Left renal cortex interstitium (tissue), 4 donors: ENCODE measurements at regions not wholly inside any gene's neighbourhood (a gene's known extent, or its start where the extent isn't known, plus 50 kb on each side); places are given as distances from the start of the nearest gene placed in this dataset.

ENCODE experiments used
- DNase-seq, 4 donors: peaks; one replicate each; pipeline ENCODE4 v3.0.0-alpha.2; 2013; ENCODE audit warnings: low read depth in 4 of 4, low spot score in 2 of 4, missing footprints in 1 of 4

DNA sequence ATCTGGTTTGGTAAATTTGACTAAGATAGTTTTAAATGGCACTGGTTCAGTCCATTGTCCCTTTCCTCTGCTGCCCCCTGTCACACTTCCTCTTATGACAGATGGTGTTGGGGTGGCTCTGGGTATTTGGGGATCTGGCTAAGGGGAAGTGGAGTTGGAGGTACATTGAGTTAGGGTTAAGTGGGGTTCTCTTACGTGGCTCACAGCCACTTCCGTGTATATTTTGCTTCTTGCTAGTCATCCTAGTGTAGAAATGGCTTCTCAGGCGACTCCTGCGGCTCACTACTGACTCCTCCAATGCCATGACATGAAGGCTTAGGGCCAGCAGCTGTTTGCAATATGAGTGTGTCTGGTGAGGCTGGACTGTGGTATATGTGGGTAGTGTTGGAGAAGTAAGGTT is 187.0 kb downstream of the HAUS1 start:
- no peak for DNase-seq

DNA sequence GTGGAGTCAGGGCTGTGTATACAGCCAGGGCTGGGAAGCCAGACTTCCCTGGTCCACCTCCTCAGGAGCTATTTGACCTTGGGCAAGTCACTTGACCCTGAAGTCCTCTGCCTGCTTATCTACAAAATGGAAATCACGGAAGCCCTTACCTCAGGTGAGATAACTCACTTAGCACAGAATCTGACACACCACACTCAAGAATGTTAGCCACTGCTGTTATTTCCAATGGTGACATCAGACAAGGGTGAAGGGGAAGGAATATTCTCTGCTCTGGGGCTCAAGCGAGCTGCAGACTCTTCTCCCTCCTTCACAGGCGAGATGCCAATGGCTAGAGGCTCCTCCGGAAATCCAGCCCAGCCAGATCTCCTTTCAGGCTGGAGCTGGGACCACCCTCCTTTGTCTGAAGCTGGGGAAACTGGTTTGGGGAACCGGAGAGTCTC is 189.6 kb downstream of the HAUS1 start:
- DNase-seq, result no peak

DNA sequence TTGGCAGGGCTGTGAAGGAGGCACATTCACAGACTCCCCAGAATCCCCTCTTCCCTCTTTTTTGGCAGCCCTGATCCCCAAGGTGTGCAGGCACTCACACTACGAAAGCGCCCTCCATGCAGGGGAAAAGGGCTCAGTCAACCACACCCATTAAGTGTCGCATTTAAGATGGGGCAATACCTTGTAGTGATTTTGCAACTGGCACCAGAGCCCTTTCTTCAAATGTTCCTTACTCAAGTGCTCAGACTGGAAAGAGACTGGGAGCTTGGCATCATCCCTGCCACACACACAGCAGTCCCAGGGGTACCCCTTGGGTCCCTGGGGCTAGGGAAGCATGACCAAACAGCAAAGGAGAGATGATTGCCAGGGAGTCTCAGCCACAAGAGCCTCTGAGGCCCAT is 190.1 kb downstream of the HAUS1 start:
- DNase-seq, result no peak

DNA sequence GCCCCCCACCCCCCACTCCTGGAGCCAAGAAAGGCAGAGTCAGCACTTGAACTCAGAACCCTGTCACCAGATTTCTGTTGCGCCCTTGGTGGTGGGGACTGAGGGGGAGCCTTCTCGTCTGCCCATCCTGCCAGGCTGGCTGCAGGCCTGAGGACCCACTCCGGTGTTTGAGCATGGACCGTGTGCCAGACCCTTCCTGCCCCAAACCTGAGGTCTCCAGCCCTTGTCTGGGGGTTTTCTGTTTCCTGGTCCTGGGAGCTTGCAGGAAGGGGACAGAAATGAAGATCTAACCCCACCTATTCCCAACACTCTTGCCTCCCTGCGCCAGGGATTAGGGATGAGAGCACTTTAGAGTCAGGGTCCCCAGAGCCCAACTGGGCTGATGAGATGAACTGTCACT is 190.6 kb downstream of the HAUS1 start:
- no peak for DNase-seq

DNA sequence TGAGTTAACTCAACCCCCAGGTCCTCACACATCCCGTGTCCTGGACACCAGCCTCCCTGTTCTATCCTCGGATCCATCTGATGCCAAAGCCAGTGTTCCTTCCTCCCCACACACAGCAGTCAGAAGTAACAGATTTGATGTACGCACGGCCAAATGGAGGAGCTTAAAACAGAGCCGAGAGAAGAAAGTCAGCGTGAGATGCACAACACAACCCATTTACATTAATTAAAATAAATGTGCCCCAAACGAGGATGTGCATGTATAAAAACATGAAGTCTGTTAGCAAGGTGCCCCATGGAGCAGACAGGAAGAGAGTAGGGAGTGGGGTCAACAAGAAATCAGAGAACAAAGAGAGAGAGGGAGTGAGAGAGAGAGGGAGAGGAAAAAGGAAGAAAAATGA is 191.2 kb downstream of the HAUS1 start:
- no peak for DNase-seq

DNA sequence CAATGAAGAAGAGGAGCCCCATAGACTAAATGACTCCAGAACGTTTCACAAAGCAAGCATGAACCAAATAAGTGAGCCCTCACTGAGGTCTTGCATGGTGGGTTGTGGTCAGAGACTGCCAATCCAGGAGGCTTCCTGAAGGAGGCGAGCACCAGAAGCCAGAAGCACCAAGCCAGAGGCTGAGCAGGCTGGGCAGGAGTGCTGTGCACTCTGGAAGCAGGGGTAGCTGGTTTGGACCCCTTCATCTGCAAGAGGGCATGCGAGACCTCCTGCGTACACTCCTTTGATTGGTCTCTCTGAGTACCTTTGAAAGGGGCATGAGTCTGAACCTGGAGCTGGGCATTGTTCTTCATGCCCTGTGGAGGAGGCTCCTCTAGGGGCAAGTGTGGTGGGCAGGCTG is 192.5 kb downstream of the HAUS1 start:
- no peak for DNase-seq

DNA sequence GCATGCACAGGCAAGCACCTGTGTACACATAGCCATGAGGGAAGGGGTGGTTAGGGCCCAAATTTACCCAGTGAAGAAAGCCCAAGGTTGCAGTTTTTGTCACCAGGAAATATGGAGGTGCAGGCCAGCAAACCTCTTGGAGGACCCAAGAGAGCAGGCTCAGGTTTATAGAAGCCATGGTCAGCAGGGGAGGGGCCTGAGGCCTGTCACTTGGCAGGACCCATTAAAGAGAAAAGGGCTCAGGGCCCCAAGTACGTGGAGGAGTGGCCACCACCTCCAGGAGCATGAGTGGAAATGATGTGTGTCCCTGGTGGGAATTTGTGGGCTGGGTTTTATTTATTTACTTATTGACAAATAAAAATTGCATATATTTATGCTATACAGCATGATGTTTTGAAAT is 192.9 kb downstream of the HAUS1 start:
- no peak for DNase-seq

DNA sequence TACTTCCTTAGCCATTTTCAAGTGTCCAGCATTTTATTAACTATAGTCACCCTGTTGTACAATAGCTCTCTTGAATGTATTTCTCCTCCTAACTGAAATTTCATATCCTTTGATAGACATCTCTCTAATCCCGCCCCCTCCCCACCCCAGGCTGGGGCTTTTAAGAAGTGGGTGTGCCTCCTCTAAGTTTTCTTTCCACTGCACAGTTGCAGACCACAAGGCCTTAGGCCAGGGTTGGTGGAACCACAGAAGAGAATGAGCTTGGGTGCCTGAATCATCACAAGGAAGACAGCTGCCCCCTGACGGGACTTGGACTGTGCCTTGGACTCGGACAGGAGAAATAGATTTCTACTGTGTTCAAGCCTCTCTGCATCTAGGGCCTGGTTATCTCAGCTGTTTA is 193.4 kb downstream of the HAUS1 start:
- DNase-seq, result no peak

DNA sequence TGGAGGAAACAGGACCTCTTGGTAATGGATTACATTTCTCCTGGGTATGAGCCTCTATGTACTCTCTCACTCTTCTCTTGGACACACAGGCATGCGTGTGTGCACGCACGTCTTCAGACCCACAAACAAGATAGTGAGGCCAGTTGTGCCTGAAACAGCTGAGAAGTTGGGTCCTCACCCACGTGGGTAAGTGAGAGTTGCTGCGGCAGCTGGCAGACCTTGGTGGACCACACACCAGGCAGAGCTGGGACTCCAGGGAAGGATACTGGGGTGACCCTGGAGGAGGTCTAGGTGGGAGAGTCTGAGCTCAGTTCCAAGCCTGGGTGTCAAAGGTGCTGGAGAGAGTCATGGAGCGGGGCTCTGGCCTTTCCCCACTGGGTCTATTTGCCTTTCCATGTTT is 194.3 kb downstream of the HAUS1 start:
- DNase-seq, result no peak

DNA sequence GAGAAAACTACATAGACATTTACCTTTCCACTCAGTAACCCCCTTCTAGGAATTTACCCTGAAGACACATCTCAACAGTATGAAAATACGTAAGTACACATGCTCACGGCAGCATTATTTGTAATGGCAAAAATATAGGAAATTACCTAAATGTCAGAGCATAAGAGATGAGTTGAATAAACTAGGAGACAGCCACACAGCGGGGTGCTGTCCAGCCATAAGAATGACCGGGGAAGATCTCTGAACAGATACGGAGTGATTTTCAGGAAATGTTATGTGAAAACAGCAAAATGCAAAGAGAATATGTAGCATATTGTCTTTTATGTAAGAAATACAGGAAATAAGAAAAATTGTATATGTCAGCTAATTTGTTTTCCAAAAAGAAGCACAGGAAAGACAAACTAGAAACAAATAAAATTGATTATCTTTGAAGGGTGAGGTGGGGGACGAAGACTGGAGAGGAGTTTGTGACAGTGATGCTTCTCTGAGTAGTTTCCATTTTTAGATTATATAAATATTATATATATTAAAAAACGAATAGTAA is 195.4 kb downstream of the HAUS1 start:
- no peak for DNase-seq

DNA sequence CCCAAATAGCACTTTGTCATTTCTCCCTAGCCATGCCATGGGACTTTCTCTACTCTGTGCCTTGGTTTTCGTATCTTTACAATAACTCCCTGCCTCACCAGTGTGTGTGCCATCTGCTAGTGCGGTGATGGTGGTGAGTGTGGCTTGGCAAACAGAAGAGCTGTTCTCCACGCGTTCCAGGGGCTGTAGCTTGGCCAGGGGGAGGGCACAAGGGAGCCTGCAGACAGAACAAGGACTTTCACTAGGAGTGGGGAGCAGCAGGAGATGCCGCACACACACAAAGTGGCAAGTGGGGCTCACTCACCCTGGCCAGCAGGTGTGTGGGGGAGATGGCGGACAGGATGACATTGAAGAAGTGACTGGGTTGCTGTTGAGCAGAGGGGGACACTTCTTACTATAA is 196.9 kb downstream of the HAUS1 start:
- DNase-seq, result no peak

DNA sequence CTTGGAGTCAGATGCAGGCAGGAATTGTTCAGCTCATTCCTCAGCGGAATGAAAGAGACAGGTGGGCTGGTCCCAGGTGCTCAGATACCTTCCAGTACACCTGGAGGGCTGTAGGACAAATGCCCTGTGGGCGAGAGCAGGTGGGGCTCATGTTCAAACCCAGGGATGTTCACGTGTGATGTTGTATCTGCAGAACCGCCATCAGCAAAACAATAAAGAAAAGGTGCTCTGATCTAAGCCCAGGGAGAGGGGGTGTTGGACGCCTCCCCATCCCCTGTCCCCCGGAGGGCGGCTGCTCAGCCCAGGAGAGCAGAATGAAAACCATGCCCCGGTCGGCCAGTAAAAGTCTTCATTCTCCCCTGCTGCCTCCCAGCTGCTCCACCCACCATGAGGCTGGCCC is 197.4 kb downstream of the HAUS1 start:
- no peak for DNase-seq

DNA sequence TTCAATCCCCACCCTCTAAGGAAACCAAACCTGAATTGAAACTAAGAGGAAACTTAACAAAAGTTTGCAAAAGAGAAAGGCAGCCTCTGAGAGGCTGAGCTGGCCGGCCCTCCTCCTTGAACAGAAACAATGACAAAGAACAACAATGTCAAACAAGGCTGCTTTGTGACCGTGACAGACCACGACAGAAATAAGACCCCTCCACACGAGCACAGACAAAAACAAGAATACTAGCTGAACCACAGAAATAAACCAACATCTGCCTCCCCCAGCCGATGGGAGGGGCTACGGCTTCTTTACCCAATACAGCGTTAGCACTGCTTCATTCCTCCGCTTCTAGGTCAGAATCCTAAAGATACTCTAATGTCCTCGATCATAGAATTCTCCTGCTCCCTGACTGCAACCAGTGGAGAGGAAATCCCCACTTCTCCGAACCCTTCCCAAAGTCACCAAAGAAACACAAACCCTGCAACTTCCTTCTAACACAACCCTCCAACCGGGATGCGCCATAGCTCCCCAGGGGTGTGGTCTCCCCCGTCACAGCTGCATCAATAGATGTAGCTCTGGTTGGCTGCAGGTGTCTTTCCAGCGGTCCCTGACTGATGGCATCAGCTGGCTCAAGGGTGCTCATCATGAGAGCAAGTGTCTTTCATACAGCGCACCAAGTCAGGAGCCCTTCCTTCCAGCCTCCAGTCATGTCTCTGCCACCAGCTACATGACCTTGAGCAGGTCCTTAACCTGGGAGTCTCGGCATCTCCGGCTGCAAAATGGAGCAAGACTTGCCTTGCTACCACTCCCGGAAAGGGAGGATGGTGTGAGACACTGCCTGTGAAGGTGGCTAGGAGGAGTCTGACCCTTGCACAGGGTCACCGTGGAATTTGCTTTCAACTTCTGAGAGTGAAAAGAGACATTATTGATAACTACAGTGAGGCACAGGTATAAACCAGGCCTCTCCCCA is 198.6 kb downstream of the HAUS1 start:
- DNase-seq, result no peak

DNA sequence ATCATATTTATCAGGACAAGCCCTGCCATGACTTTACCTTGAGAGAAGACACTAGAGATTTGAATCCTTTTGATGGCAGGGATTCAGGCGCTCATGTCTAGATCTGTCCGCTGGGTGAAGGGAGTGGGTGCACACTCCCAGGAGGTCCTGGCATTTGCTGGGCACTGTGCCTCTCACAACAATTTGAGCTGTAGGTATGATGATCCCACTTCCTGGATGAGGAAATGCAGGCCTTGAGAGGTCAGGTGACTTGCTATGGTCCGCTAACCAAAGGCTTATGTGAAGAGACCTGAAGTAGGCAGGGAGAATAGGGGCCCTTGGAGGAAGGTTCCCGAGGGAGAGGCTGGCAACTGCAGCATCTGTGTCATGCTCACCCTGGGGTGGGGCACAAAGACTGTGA is 206.1 kb downstream of the HAUS1 start:
- no peak for DNase-seq

DNA sequence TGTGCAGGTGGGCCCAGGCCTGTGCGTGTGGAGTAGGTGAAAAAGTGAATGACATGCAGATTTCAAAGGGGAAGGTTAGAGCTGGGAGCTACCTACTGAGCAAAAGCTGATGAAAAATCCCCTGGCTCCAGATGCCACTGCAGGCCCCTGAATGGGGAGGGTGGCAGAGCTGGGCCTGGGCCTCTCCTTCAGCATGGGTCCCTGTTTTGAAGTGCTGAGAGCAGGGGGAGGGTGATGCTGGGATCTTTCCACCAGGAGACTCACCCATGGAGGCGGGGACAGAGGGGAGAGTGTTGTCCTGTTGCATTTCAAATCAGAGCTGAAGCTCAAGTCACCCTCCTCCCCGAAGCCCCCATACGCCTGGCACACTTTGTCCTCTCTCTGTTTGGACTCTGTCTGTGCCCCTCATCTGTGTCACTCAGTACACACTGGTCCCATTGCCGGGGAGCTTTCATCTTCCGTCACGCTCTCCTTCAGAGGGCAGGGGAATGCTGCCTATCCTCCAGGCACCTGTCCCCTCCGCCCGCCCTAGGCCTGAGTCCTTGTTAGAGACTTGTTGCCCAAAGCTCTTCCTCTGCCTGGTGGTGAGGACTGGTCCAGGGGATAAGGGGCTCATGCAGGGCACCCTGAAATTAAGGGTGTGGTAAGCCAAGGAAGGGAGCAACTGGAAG is 206.6 kb downstream of the HAUS1 start:
- DNase-seq, result no peak

DNA sequence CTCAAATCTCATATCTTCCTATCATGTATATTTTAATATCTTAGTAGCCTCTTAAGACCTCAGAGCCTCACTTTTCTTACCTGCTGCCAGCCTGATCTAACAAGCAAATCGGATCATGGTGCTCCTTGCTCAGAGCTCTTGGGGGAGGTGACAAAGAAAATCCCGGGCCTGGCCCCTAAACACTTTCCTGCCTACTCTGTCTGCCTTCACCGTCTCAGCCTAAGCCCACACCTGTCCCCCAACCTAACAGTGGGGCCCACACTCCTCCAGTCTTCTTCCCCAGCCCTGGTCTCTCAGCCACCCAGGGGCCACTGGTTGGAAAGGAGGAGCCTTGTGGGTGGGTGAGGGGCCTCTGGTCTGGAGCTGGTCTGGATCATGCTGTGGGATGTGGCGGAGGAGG is 207.3 kb downstream of the HAUS1 start:
- DNase-seq, result no peak

DNA sequence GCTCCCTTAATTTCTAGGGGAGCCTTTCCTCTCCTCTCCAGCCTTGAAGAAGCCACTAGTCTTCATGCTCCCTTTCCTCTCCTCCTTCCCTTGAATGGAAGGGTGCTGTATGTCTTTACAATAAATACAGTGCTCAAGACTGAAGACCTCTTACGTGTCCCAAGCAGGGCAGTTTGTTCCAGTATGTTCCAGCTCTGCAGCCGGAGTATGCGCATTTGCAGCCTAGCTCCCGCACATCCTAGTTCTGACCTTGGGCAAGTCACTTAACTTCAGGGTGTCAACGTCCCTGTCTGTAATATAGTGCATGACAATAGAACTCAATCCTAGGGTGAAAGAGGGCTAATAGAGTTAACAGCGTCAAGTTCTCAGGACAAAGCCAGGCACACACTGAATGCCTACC is 208.0 kb downstream of the HAUS1 start:
- no peak for DNase-seq

DNA sequence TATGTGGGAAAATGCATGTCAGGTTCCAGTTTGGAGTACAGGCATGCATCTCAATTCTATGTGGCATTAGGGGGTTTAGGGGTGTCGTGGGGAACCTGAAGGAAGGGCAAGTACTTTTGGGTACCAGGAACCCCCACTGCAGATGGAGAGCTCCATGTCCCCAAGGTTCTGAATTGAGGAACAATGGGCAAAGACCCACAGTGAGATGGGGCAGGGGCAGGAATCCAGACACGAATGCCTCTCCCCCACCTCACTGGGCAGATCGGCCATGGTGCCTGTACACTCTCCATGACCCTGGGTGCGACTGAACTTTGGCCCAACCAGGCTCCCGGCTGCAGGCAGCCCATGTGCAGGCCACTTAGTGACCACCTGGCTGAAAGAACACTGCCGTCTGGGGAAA is 209.3 kb downstream of the HAUS1 start:
- no peak for DNase-seq

DNA sequence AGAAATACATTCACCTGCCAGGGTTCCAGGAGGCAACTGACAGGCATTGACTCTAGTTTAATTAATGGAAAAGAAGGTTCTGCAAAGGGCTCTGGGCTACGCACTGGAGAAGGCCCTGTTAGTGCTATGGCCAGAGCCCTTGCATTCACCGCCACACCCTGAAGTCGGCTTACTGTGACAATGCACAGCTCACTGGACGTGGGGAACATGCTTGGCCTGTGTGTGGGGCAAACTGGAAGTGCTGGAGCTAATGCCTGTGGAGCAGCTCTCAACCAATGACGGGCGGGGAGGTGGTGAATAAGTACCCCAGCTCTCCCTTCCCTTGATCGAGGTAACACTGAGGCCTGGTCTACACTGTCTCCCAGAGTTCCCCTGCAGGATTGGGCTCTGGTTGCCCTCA is 209.8 kb downstream of the HAUS1 start:
- DNase-seq, result no peak

DNA sequence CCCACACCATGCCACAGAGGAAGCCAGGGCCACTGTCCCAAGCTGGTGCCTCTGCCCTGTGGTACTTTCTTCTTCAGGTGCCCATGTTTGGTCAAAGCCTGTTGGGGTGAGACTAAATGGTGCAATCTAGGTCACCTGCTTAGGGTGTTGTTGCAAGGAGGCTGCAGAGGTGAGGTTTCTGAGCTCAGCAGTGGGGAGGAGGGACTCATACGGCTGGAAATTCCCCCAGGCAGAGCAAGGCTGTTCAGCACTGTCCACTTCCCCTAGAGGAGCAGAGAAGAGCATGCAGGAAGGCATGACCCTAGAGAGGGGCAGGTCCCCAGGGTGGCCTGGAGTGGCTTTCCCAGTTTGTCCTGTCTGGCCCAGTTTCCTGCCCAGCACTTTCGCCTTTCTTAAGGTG is 211.0 kb downstream of the HAUS1 start:
- no peak for DNase-seq

DNA sequence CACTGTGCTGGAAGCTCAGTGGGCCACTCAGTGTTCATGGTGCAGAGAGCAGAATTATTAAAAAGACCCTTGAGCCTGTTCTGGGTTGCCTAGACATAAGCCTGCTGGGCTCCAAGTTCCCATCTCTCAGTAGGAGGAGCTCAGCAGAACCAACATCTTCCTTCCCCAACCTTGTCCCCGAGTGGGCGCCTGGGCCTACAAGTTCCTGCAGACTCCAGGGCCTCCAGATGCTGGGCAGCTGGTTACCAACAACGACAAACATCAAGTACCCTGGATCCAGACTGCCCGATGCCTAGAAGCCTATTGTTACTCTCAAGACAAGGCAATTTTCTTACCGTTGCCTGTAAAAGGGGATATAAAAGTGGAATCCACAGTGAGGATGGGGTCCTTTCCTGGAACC is 214.2 kb downstream of the HAUS1 start:
- no peak for DNase-seq

DNA sequence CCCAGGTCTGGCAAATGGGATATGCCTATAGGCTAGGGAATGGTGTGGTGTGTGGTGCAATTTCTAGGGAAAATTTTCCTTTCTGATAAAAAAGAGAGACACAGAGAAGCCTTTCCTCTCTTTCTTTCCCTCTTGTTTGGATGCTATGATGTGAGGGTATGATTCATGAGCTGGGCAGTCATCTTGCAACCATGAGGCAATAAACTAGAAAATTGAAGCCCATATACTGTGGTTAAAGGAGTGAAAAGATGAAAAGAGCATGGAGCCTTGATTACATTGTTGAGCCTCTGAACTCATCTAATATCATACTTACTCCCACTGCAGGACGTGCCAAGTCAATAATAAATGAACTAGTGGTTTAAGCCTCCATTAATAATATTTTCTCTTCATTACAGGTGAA is 215.6 kb downstream of the HAUS1 start:
- no peak for DNase-seq
